Ishikawa (cell line): ENCODE measurements at regions not wholly inside any gene's neighbourhood (a gene's known extent, or its start where the extent isn't known, plus 50 kb on each side); places are given as distances from the start of the nearest gene placed in this dataset.

Experiments
- CEBPB ChIP-seq: IDR thresholded peaks from 2 replicates; pipeline ENCODE4 v1.6.1; 2012
- EP300 ChIP-seq: IDR thresholded peaks from 2 replicates; pipeline ENCODE4 v1.6.1; 2012; ENCODE audit warnings: borderline replicate concordance
- TAF1 ChIP-seq: IDR thresholded peaks from 2 replicates; pipeline ENCODE4 v1.6.1; 2012; ENCODE audit warnings: low read depth, mild to moderate bottlenecking
- TCF12 ChIP-seq: IDR thresholded peaks from 2 replicates; pipeline ENCODE4 v1.6.1; 2012; ENCODE audit warnings: low read depth
- TF ChIP-seq, protein P1 (sequence below): IDR thresholded peaks from 2 replicates; pipeline ENCODE4 v1.6.1; 2012

GRCh38 chr3:70137366-70137765 lies 137.8 kb downstream of the SAMMSON start:
- TF ChIP-seq CEBPB (no peak), EP300 (no peak), TAF1 (no peak), TCF12 (no peak)
- TF ChIP-seq, protein P1, sequence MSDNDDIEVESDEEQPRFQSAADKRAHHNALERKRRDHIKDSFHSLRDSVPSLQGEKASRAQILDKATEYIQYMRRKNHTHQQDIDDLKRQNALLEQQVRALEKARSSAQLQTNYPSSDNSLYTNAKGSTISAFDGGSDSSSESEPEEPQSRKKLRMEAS = no peak
